ENCODE measurements at regions not wholly inside any gene's neighbourhood (a gene's known extent, or its start where the extent isn't known, plus 50 kb on each side); places are given as distances from the start of the nearest gene placed in this dataset.

- no peak for DNase-seq
Observed at GRCh38 chr5:77569409-77569808, 69.1 kb downstream of the OTP start.

DNA sequence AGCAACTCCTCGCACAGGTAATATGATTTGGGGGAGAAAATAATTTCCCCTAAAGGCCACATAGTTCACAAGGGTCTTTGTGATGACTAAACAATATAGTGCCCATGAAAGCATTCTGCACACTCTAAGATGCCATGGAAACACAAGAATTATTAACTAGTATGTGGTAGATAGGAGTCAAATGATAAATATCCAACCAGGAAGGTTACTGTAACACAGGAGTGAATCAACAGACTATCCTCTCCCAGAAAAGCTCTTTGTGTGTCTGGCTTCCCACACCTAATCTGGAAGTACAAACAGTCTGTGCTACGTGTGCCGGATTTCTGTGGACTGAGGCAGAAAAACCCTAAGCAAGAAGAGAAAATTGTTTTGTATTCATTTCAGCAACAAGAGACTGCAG is 70.0 kb downstream of the OTP start:
- DNase-seq, result no peak

GRCh38 chr5:77568082-77568481 is 70.4 kb downstream of the OTP start:
- no peak for DNase-seq

GRCh38 chr5:77563475-77563874 is 71.4 kb upstream of the WDR41 start:
- DNase-seq, result no peak

GRCh38 chr5:77561965-77562364 is 69.8 kb upstream of the WDR41 start:
- DNase-seq, result no peak

DNA sequence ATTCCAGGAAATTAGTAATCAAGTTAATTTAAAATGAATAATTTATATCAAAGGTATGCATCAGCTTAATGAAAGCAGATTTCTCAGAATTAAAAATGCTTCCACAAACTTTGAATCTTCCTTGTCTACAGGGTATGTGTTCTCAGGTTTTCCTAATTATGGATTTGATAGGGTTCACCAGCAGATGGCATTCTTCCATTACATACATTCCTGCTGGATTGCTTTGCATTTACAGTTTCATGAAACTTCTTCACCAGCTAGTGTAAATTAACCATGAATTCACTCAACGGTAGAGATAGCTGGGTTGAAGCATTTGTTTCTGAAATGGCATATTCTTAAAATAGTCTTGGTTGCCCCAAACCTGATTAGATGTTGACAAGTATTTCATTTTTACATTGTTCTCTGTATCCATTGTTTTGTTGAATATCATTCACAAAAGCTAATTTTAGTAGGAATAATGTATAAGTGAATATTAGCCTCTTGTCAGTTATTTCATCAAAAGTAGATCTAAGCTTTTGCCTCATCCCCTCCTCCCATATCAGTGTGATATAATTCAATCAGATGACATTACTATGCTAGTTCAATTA is 68.7 kb upstream of the WDR41 start:
- peak; percentile 19 for DNase-seq

GRCh38 chr5:77558266-77558665 is 66.2 kb upstream of the WDR41 start:
- DNase-seq, result no peak

GRCh38 chr5:77550406-77550805 is 58.3 kb upstream of the WDR41 start:
- DNase-seq, result no peak

DNA sequence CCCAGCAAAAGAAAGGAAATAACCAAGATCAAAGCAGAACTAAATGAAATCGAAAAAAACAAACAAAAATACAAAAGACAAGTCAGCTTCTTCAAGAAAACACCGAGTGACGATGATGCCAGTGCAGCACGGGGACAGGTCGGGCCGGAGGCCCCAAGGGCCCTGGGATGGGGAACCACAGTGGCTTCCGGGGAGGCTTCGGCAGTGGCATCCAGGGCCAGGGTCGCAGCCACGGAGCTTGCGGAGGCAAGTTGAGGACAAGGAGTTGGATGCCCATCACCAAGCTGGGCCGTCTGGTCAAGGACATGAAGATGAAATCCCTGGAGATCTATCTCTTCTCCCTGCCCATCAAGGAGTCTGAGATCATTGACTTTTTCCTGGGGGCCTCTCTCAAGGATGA is 53.2 kb upstream of the WDR41 start:
- no peak for DNase-seq

All from KG1 (cell line).